NB4 (cell line): ENCODE measurements at regions not wholly inside any gene's neighbourhood (a gene's known extent, or its start where the extent isn't known, plus 50 kb on each side); places are given as distances from the start of the nearest gene placed in this dataset.

Experiments used
- DNase-seq: peaks from one replicate; pipeline ENCODE4 v3.0.0; 2010; ENCODE audit warnings: low read depth
- H3K4me3 ChIP-seq: one replicate; pipeline ENCODE4 v1.5.1; 2011; ENCODE audit warnings: mild to moderate bottlenecking, low read depth, low read length, moderate library complexity
- MYC ChIP-seq: IDR thresholded peaks from 2 replicates; pipeline ENCODE4 v1.6.1; 2011; ENCODE audit warnings: low read depth, low read length
- POLR2A ChIP-seq: IDR thresholded peaks from 2 replicates; pipeline ENCODE4 v1.6.1; 2011; ENCODE audit warnings: mild to moderate bottlenecking; ENCODE audit not compliant: insufficient read length; ENCODE audit errors: extremely low read depth
- TF ChIP-seq, protein P1 (sequence below): IDR thresholded peaks from 2 replicates; pipeline ENCODE4 v1.6.1; 2011; ENCODE audit warnings: low read depth, low read length
- TF ChIP-seq, protein P2 (sequence below): IDR thresholded peaks from one replicate; pipeline ENCODE4 v1.5.1; 2012; ENCODE audit warnings: low read depth, low read length

DNA sequence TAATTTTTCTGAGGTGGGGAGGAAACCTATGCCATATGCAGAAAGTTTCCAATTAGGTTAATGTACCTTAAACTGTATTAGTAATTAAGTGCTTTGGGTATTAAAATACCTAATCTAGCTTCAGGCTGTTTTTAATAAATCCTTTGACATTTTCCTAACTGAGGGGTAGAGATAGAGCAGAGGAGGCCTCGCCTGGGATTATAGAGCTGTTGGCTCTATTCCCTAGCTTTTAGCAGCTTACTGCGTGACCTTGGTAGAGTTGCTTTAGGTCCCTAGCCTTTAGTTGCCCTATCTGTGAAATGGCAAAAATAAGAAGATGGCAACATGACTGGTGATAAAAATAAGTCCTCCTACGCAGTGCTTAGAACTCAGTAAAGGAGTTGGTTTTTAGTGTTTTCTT lies 621.0 kb downstream of the LMO4 start:
- TF ChIP-seq, protein P1, sequence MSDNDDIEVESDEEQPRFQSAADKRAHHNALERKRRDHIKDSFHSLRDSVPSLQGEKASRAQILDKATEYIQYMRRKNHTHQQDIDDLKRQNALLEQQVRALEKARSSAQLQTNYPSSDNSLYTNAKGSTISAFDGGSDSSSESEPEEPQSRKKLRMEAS = no peak
- TF ChIP-seq MYC = no peak
- no peak for TF ChIP-seq POLR2A
- no peak for DNase-seq

DNA sequence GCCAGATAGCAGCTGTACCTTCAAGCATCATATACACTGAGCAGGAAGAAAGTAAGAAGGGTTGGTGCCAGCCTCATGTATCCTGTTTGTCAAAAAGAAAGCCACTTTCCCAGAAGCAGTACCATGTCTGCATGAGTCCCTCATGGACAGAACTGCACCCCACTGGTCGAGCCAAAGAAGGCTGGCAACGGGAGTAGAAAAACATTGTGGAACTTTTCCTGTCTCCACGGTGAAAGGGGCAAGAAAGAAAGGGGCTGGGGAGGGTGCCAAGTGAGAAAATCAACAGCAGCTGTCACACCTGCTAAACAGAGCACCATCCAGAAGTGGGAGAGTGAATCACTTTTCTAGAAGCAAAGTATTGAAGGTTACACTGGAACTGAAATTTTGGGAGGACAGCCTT lies 621.7 kb downstream of the LMO4 start:
- TF ChIP-seq, protein P2, sequence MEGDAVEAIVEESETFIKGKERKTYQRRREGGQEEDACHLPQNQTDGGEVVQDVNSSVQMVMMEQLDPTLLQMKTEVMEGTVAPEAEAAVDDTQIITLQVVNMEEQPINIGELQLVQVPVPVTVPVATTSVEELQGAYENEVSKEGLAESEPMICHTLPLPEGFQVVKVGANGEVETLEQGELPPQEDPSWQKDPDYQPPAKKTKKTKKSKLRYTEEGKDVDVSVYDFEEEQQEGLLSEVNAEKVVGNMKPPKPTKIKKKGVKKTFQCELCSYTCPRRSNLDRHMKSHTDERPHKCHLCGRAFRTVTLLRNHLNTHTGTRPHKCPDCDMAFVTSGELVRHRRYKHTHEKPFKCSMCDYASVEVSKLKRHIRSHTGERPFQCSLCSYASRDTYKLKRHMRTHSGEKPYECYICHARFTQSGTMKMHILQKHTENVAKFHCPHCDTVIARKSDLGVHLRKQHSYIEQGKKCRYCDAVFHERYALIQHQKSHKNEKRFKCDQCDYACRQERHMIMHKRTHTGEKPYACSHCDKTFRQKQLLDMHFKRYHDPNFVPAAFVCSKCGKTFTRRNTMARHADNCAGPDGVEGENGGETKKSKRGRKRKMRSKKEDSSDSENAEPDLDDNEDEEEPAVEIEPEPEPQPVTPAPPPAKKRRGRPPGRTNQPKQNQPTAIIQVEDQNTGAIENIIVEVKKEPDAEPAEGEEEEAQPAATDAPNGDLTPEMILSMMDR = no peak
- TF ChIP-seq, protein P1 = no peak
- DNase-seq = no peak

More for the DNA sequence above, 621.0 kb downstream of the LMO4 start:
- H3K4me3 ChIP-seq = no peak overlapping the region

DNA sequence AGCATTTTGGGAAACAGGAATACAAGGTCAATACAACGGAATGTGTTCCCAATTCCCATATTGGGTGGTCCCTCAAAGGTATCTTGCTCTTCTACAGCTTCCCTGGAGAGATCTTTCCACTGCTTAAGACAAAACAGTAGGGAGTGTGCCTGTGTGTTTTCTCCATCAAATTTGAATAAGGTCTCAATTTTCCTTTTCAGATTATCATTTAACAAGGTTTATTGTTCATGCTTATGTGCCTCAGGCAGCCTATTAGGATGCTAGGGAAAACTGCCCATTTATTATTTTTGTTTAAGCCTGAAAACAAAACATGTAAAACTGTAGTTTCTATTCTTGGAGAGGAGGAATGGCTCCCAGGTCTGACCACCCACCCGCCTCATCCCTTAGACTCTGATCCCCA lies 622.7 kb downstream of the LMO4 start:
- DNase-seq = no peak
- H3K4me3 ChIP-seq = no peak overlapping the region
- TF ChIP-seq, protein P2 = no peak
- TF ChIP-seq POLR2A (no peak), MYC (no peak)
- TF ChIP-seq, protein P1 = no peak

More for the DNA sequence above, 621.7 kb downstream of the LMO4 start:
- H3K4me3 ChIP-seq = no peak overlapping the region

DNA sequence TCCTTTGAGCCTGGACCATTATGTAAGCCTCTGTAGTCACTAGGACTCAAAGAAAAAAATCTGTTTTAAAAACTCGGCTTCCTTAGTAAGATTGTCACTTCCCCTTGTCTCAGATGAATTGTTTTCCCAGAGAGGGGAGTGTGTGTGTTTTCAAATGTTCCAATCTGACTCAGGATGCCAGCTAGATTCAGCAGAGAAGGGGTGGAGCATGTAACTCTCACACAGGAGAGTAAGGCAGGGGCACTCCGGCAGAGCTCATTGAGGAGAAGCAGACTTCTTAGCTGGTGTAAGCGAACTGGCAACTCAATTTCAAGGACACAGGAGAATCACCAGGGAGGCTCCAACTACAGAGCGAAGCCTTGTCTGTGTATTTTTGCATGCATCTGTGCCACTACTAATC lies 623.2 kb downstream of the LMO4 start:
- H3K4me3 ChIP-seq = no peak overlapping the region
- TF ChIP-seq, protein P2 = no peak
- TF ChIP-seq, protein P1 = no peak
- TF ChIP-seq MYC (no peak), POLR2A (no peak)
- DNase-seq = no peak

DNA sequence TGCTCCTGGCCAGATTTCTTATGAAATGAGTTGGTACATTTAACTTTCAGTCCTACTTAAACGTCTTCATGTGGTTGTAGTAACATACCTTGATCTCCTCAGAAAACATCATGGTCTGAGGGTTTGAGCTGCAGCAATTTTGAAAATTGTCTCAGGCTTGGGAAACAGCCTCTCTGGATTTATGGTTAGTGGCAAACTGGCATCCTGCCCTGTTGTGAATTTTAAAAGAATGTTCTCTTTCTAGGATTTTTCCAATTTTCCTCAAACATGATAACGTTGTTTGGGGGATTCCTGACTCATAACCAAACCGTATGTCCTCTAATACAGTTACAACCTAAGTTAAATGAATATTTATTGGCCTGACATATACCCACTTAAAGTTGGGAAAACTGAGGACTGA lies 624.4 kb downstream of the LMO4 start:
- TF ChIP-seq, protein P2 = no peak
- H3K4me3 ChIP-seq = no peak overlapping the region
- no peak for DNase-seq

DNA sequence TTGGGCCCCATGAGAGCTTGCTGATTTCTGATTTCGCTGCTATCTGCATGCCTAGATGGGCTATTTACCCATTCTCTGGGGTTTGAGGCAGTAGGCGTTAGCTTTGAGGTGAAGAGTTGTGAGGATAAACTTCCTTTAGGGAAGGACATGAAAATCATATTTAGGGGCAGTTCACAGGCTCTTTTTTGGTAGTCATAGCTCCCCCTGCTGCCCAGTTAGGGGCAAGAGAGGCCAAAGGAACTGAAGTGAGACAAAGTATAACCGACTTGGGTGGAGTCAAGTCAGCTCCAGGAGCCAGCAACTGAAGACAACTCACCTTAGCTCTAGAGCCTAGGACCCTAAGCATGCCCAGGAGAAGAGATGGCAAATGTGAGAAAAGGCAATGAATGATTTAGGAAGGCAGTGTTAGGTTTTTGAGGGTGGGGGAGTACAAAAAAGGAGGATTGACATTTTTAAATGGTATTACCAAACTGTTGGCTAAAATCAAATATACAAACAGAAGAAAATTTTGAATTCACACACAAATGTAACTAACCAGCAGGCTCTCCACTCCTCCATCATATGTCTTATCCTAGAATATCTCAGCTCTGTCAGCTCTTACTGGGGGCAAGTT lies 625.2 kb downstream of the LMO4 start:
- TF ChIP-seq, protein P2 = peak; percentile 69
- no peak for TF ChIP-seq POLR2A
- TF ChIP-seq, protein P1 = no peak
- TF ChIP-seq MYC = no peak
- no peak overlapping the region for H3K4me3 ChIP-seq
- DNase-seq = peak; percentile 64
